Upper lobe of right lung (tissue), 1 donor: ENCODE measurements at regions not wholly inside any gene's neighbourhood (a gene's known extent, or its start where the extent isn't known, plus 50 kb on each side); places are given as distances from the start of the nearest gene placed in this dataset.
A peak's percentile ranks its signal among the peaks of the same experiment; 100 is the strongest.

Experiments used
- ATAC-seq: fragments of 200-7000 bp; cut with Tn5 transposase; one replicate; pipeline ENCODE4 v1.9.1; 2020; ENCODE audit warnings: mild to moderate bottlenecking, moderate library complexity
- DNase-seq: peaks from one replicate; pipeline ENCODE4 v3.0.0-alpha.2; 2020
- H3K27ac ChIP-seq: fragments of 200-600 bp; one replicate; pipeline ENCODE4 v1.8.0; 2022
- H3K27me3 ChIP-seq: fragments of 200-600 bp; one replicate; pipeline ENCODE4 v1.8.0; 2022; ENCODE audit warnings: mild to moderate bottlenecking
- H3K36me3 ChIP-seq: fragments of 200-600 bp; one replicate; pipeline ENCODE4 v1.8.0; 2022
- H3K4me1 ChIP-seq: fragments of 200-600 bp; one replicate; pipeline ENCODE4 v1.8.0; 2022
- H3K4me3 ChIP-seq: fragments of 200-600 bp; one replicate; pipeline ENCODE4 v1.8.0; 2022; ENCODE audit warnings: mild to moderate bottlenecking
- H3K9me3 ChIP-seq: fragments of 200-600 bp; one replicate; pipeline ENCODE4 v1.8.0; 2022
- CTCF ChIP-seq: fragments of 200-600 bp; IDR thresholded peaks from one replicate; pipeline ENCODE4 v1.8.0; 2022; ENCODE audit warnings: antibody characterized with exemption
- intact Hi-C: fragments of 100-400 bp; cut with DNase I; formaldehyde crosslinking; loops from one replicate; pipeline ENCODE4 v1.11.0; 2022
- donor health status: DM: no; HTN: yes; CAD: no; lungs with severe emphysema.

GRCh38 chr7:148535217-148535616 is 55.3 kb upstream of the C7orf33 start:
- H3K36me3 ChIP-seq, result no peaks in the 10 kb centered on the region
- H3K27ac ChIP-seq, result no peak overlapping the region
- ATAC-seq, result peak; percentile 79
- no peaks in the 10 kb centered on the region for H3K4me1 ChIP-seq
- H3K27me3 ChIP-seq, result no peaks in the 10 kb centered on the region
- intact Hi-C loops, result no loop called here
- DNase-seq, result no peak
- H3K9me3 ChIP-seq, result no peaks in the 10 kb centered on the region
- TF ChIP-seq CTCF, result no peak
- no peak overlapping the region for H3K4me3 ChIP-seq

GRCh38 chr7:148537435-148537834 is 53.1 kb upstream of the C7orf33 start:
- Histone ChIP-seq H3K9me3 (no peaks in the 10 kb centered on the region), H3K36me3 (no peaks in the 10 kb centered on the region), H3K4me3 (no peak overlapping the region), H3K27ac (no peak overlapping the region), H3K27me3 (no peaks in the 10 kb centered on the region), H3K4me1 (no peaks in the 10 kb centered on the region)
- DNase-seq (no peak), ATAC-seq (peak; percentile 26)
- intact Hi-C loops, result no loop called here
- no peak for TF ChIP-seq CTCF

GRCh38 chr7:148540041-148540738 is 50.4 kb upstream of the C7orf33 start:
- TF ChIP-seq CTCF, result no peak
- H3K27ac ChIP-seq, result no peak overlapping the region
- intact Hi-C loops, result no loop called here
- H3K27me3 ChIP-seq, result no peaks in the 10 kb centered on the region
- H3K4me3 ChIP-seq, result no peak overlapping the region
- ATAC-seq (no peak), DNase-seq (no peak)
- no peaks in the 10 kb centered on the region for H3K4me1 ChIP-seq
- H3K36me3 ChIP-seq, result no peaks in the 10 kb centered on the region
- no peaks in the 10 kb centered on the region for H3K9me3 ChIP-seq
